K562 (cell line): ENCODE measurements at regions not wholly inside any gene's neighbourhood (a gene's known extent, or its start where the extent isn't known, plus 50 kb on each side); places are given as distances from the start of the nearest gene placed in this dataset.

Source experiments
- ATAC-seq: fragments of 200-7000 bp; cut with Tn5 transposase; 3 replicates; pipeline ENCODE4 v1.9.1; 2020; ENCODE audit warnings: moderate library complexity
- BruUV-seq: library from RNA; stranded (reverse); fragments of 400-500 nt; replicated peaks from 2 replicates; lab custom pipeline; 2021; lab: Mats Ljungman, UMichigan
- CTCF ChIA-PET: fragments of 300-600 bp; formaldehyde crosslinking; extraction: SDS; loops from one replicate; lab custom pipeline; 2021; ENCODE audit warnings: low intra/inter-chr PET ratio; lab: Yijun Ruan, JAX
- POLR2A ChIA-PET: fragments of 300-600, 350-650 bp; sonication (Branson Sonifier 250); formaldehyde crosslinking; extraction: SDS; loops from one replicate; lab custom pipeline; 2021; ENCODE audit warnings: antibody characterized with exemption, inconsistent platforms; lab: Yijun Ruan, JAX
- DNase-seq, 4 experiments: peaks; one replicate each; pipeline versions ENCODE4 v3.0.0 to v3.0.0-alpha.2; 2011 to 2018; ENCODE audit warnings: low spot score in 3 of 4, mixed read lengths in 3 of 4; ENCODE audit errors: extremely low read depth in 1 of 4
- FAIRE-seq: peaks from 2 replicates; lab custom pipeline; 2011; peaks lifted over from hg19 to GRCh38; lab: Jason Lieb, UNC
- H2AFZ ChIP-seq: 2 replicates; pipeline ENCODE4 v1.6.0; 2011; ENCODE audit warnings: low read depth, low read length, control low read depth, inconsistent platforms
- H3K27ac ChIP-seq: fragments of 200-600 bp; 3 replicates; pipeline ENCODE4 v1.8.0; 2011; ENCODE audit warnings: low read depth, mild to moderate bottlenecking, control low read depth, inconsistent platforms, low read length, moderate library complexity, mixed read lengths; ENCODE audit errors: extremely low read depth
- H3K27me3 ChIP-seq, 2 experiments: fragments of 300-600 bp in 1 of 2; 2 replicates in 1 of 2; 3 replicates in 1 of 2; pipeline versions ENCODE4 v1.6.0 to v1.8.0; 2011; ENCODE audit warnings: inconsistent platforms in 2 of 2, low read length in 2 of 2, mild to moderate bottlenecking in 1 of 2, mixed read lengths in 1 of 2, moderate library complexity in 1 of 2; ENCODE audit not compliant: control insufficient read depth in 2 of 2, insufficient read depth in 2 of 2
- H3K36me3 ChIP-seq: fragments of 300-600 bp; 3 replicates; pipeline ENCODE4 v1.8.0; 2011; ENCODE audit warnings: mild to moderate bottlenecking, low read length, inconsistent platforms; ENCODE audit not compliant: control insufficient read depth, insufficient read depth
- H3K4me1 ChIP-seq, 2 experiments: fragments of 200-600 bp in 1 of 2; replicated peaks in 1 of 2; 2 replicates in 1 of 2; 3 replicates in 1 of 2; pipeline versions ENCODE4 v1.5.1 to v1.8.0; 2011; ENCODE audit warnings: inconsistent platforms in 2 of 2, low read length in 2 of 2, mild to moderate bottlenecking in 1 of 2, mixed read lengths in 1 of 2, moderate library complexity in 1 of 2; ENCODE audit not compliant: control insufficient read depth in 2 of 2, insufficient read depth in 2 of 2
- H3K4me2 ChIP-seq: 2 replicates; pipeline ENCODE4 v1.6.1; 2011; ENCODE audit warnings: low read length, control low read depth, inconsistent platforms, mixed read lengths; ENCODE audit not compliant: insufficient read depth
- H3K4me3 ChIP-seq: fragments of 200-600 bp; sonication (generic), shearing (Covaris generic); 2 replicates; pipeline ENCODE4 v1.5.1; 2016; ENCODE audit warnings: control low read depth, inconsistent platforms
- H3K79me2 ChIP-seq: fragments of 200-600 bp; 3 replicates; pipeline ENCODE4 v1.8.0; 2011; ENCODE audit warnings: low read length, inconsistent platforms; ENCODE audit not compliant: control insufficient read depth, insufficient read depth
- H3K9ac ChIP-seq, 2 experiments: 2 replicates each; pipeline versions ENCODE4 v1.6.0 to v1.6.1; 2011; ENCODE audit warnings: low read depth in 2 of 2, low read length in 2 of 2, control low read depth in 1 of 2, inconsistent platforms in 1 of 2, mild to moderate bottlenecking in 1 of 2, mixed read lengths in 1 of 2; ENCODE audit not compliant: insufficient read depth in 1 of 2
- H3K9me1 ChIP-seq: one replicate; pipeline ENCODE4 v1.6.0; 2011; ENCODE audit warnings: inconsistent platforms, mild to moderate bottlenecking, low read length, moderate library complexity; ENCODE audit not compliant: control insufficient read depth, insufficient read depth
- H3K9me3 ChIP-seq: replicated peaks from 2 replicates; pipeline ENCODE4 v1.5.1; 2011; ENCODE audit warnings: low read depth, low read length, inconsistent platforms; ENCODE audit not compliant: control insufficient read depth, insufficient read depth
- H4K20me1 ChIP-seq: replicated peaks from 2 replicates; pipeline ENCODE4 v1.6.1; 2011; ENCODE audit warnings: low read length, inconsistent platforms, mixed read lengths; ENCODE audit not compliant: control insufficient read depth, insufficient read depth
- BCOR ChIP-seq: fragments of 450-650 bp; IDR thresholded peaks from 2 replicates; pipeline ENCODE4 v1.6.1; 2016
- CBX1 ChIP-seq: sonication (generic); IDR thresholded peaks from 2 replicates; pipeline ENCODE4 v1.6.1; 2016; ENCODE audit warnings: antibody characterized with exemption, low read depth, mild to moderate bottlenecking
- CBX8 ChIP-seq: fragments of 200-600 bp; sonication (generic); IDR thresholded peaks from 2 replicates; pipeline ENCODE4 v1.6.1; 2012; ENCODE audit warnings: borderline replicate concordance, mixed run types, low read depth, mild to moderate bottlenecking, moderate library complexity, mixed read lengths, low read length, control low read depth, inconsistent platforms; ENCODE audit not compliant: poor library complexity, severe bottlenecking; ENCODE audit errors: extremely low read depth
- FOXK1 ChIP-seq: sonication (generic); formaldehyde crosslinking; IDR thresholded peaks from 2 replicates; pipeline ENCODE4 v1.8.0; 2022; ENCODE audit warnings: missing genetic modification reagents, mild to moderate bottlenecking, borderline replicate concordance
- WGBS: fragments of 100-300 bp; shearing (Covaris generic); methylation state at CpG from one replicate; pipeline ENCODE4 v1.1.6; 2016; ENCODE audit warnings: low coverage, mixed read lengths; ENCODE audit not compliant: insufficient coverage; ENCODE audit errors: missing lambda C conversion rate; 5-methylcytosine and 5-hydroxymethylcytosine counted together
- in situ Hi-C: fragments of 300-500 bp; cut with MboI; formaldehyde crosslinking; loops from 4 replicates; pipeline ENCODE4 v1.15.0; 2018; ENCODE audit warnings: inconsistent platforms, mixed read lengths
- intact Hi-C: fragments of 100-400 bp; cut with micrococcal nuclease; formaldehyde crosslinking; loops from 2 replicates; pipeline ENCODE4 v1.14.2; 2022
- TF ChIP-seq, protein P1 (sequence below): fragments of 250-450 bp; sonication (Bioruptor Pico); IDR thresholded peaks from 2 replicates; pipeline ENCODE4 v1.9.0; 2021; ENCODE audit warnings: mild to moderate bottlenecking, inconsistent platforms
- TF ChIP-seq, protein P2 (sequence below): fragments of 150-350 bp; IDR thresholded peaks from 2 replicates; pipeline ENCODE4 v1.6.1; 2014; ENCODE audit warnings: low read depth, mild to moderate bottlenecking, low read length, borderline replicate concordance
- TF ChIP-seq, protein P3 (sequence below): fragments of 450-650 bp; formaldehyde crosslinking; IDR thresholded peaks from 2 replicates; pipeline ENCODE4 v1.4.0; 2022; ENCODE audit warnings: mild to moderate bottlenecking, moderate library complexity
- TF ChIP-seq, protein P4 (sequence below): sonication (generic); formaldehyde crosslinking; IDR thresholded peaks from 2 replicates; pipeline ENCODE4 v1.8.1; 2023; ENCODE audit warnings: mild to moderate bottlenecking, missing genetic modification reagents

DNA sequence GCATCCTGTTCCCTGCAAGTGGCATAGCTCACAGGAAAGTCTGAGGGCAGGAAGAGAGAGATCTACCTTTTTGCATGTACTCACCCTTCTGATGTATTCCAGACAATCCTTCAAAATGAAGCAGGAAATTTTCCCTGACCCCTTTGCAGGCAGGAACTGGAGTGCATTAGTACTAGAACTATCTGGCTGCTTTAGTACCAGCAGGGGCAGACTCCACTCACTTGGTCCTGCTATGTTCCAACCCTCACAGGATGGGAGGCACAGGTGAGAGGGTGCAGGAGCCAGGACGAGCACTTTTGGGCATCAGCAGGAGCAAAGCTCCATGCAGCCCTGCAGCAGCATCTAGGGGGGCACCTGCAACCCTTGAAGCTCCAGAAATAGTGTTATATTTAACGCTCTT, 116.3 kb upstream of the IGF1 start (continued):
- TF ChIP-seq, protein P1, sequence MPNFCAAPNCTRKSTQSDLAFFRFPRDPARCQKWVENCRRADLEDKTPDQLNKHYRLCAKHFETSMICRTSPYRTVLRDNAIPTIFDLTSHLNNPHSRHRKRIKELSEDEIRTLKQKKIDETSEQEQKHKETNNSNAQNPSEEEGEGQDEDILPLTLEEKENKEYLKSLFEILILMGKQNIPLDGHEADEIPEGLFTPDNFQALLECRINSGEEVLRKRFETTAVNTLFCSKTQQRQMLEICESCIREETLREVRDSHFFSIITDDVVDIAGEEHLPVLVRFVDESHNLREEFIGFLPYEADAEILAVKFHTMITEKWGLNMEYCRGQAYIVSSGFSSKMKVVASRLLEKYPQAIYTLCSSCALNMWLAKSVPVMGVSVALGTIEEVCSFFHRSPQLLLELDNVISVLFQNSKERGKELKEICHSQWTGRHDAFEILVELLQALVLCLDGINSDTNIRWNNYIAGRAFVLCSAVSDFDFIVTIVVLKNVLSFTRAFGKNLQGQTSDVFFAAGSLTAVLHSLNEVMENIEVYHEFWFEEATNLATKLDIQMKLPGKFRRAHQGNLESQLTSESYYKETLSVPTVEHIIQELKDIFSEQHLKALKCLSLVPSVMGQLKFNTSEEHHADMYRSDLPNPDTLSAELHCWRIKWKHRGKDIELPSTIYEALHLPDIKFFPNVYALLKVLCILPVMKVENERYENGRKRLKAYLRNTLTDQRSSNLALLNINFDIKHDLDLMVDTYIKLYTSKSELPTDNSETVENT = no peak
- TF ChIP-seq, protein P2, sequence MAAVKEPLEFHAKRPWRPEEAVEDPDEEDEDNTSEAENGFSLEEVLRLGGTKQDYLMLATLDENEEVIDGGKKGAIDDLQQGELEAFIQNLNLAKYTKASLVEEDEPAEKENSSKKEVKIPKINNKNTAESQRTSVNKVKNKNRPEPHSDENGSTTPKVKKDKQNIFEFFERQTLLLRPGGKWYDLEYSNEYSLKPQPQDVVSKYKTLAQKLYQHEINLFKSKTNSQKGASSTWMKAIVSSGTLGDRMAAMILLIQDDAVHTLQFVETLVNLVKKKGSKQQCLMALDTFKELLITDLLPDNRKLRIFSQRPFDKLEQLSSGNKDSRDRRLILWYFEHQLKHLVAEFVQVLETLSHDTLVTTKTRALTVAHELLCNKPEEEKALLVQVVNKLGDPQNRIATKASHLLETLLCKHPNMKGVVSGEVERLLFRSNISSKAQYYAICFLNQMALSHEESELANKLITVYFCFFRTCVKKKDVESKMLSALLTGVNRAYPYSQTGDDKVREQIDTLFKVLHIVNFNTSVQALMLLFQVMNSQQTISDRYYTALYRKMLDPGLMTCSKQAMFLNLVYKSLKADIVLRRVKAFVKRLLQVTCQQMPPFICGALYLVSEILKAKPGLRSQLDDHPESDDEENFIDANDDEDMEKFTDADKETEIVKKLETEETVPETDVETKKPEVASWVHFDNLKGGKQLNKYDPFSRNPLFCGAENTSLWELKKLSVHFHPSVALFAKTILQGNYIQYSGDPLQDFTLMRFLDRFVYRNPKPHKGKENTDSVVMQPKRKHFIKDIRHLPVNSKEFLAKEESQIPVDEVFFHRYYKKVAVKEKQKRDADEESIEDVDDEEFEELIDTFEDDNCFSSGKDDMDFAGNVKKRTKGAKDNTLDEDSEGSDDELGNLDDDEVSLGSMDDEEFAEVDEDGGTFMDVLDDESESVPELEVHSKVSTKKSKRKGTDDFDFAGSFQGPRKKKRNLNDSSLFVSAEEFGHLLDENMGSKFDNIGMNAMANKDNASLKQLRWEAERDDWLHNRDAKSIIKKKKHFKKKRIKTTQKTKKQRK = no peak

DNA sequence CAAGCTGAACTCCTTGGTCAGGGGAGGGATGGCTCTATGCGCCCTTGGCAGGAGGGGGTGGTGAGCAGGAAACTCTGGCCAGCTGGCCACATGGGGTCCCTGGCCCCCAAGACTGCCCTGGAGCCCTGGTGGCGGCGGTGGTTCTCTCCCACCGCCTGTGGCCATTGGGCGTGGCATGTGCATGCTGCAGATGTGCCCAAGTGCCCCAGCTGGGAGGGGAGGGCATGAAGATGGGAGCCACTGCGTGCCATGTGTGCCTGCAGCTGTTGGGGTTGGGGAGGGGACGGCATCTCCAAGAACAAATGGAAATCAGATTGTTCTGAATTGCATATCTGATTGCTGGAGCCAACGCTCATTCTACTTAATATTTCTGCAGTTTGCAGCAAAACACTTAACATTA, 115.7 kb upstream of the IGF1 start:
- Histone ChIP-seq H3K79me2 (no peaks in the 10 kb centered on the region), H3K9ac (no peak overlapping the region), H3K4me1 (peaks cover 0 to 7% of the 10 kb centered on the region in 2 experiments; a peak in 2 of 5 replicates), H4K20me1 (no peaks in the 10 kb centered on the region), H3K27me3 (no peaks in the 10 kb centered on the region; a peak in 1 of 5 replicates), H2AFZ (no peak overlapping the region), H3K9me1 (no peaks in the 10 kb centered on the region), H3K36me3 (no peaks in the 10 kb centered on the region), H3K4me2 (no peak overlapping the region), H3K27ac (no peak overlapping the region), H3K4me3 (no peak overlapping the region), H3K9me3 (no peaks in the 10 kb centered on the region)
- in situ Hi-C loops (no loop called here), intact Hi-C loops (no loop called here)
- POLR2A ChIA-PET = no interaction called here
- no peak for FAIRE-seq
- no TSS peak for BruUV-seq
- ATAC-seq = no peak
- WGBS = 22% methylated on average over 8 of the region's 8 CpGs
- CTCF ChIA-PET = interaction anchor here (0.6 kb wide), 1 partner anchor 18 kb away, joined by 3 read pairs; no protein-coding TSS in a partner anchor
- no peak for DNase-seq
- TF ChIP-seq BCOR (no peak), CBX1 (no peak), CBX8 (no peak), FOXK1 (no peak)
- TF ChIP-seq, protein P3, sequence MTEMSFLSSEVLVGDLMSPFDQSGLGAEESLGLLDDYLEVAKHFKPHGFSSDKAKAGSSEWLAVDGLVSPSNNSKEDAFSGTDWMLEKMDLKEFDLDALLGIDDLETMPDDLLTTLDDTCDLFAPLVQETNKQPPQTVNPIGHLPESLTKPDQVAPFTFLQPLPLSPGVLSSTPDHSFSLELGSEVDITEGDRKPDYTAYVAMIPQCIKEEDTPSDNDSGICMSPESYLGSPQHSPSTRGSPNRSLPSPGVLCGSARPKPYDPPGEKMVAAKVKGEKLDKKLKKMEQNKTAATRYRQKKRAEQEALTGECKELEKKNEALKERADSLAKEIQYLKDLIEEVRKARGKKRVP = no peak
- TF ChIP-seq, protein P4, sequence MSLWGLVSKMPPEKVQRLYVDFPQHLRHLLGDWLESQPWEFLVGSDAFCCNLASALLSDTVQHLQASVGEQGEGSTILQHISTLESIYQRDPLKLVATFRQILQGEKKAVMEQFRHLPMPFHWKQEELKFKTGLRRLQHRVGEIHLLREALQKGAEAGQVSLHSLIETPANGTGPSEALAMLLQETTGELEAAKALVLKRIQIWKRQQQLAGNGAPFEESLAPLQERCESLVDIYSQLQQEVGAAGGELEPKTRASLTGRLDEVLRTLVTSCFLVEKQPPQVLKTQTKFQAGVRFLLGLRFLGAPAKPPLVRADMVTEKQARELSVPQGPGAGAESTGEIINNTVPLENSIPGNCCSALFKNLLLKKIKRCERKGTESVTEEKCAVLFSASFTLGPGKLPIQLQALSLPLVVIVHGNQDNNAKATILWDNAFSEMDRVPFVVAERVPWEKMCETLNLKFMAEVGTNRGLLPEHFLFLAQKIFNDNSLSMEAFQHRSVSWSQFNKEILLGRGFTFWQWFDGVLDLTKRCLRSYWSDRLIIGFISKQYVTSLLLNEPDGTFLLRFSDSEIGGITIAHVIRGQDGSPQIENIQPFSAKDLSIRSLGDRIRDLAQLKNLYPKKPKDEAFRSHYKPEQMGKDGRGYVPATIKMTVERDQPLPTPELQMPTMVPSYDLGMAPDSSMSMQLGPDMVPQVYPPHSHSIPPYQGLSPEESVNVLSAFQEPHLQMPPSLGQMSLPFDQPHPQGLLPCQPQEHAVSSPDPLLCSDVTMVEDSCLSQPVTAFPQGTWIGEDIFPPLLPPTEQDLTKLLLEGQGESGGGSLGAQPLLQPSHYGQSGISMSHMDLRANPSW = no peak
